ENCODE measurements at regions not wholly inside any gene's neighbourhood (a gene's known extent, or its start where the extent isn't known, plus 50 kb on each side); places are given as distances from the start of the nearest gene placed in this dataset.

- TF ChIP-seq EZH2 (IDR thresholded peaks at IDR 0.05; ENCODE audit: low read depth) (no peak), CTCF (conservative IDR thresholded peaks at IDR 0.05) (no peak)
These were observed 483.2 kb upstream of the C9orf72 start for GRCh38 chr9:28056466-28056865.

Measured in PC-9 (cell line).